Stimulated activated effector memory CD8-positive, alpha-beta T cell treated with anti-CD3 and anti-CD28 coated beads, Interleukin-12 subunit alpha, Interleukin-12 subunit beta, amount 100 ng/mL, for 72 hours (primary cell): ENCODE measurements at regions not wholly inside any gene's neighbourhood (a gene's known extent, or its start where the extent isn't known, plus 50 kb on each side); places are given as distances from the start of the nearest gene placed in this dataset.
"Not testable (repeated sequence)": the region's sequence is repeated elsewhere in the genome, so short reads cannot be mapped to it uniquely, and the experiment has no call there.

ENCODE experiments used
- ATAC-seq: fragments of 150-1000 bp; cut with Tn5 transposase; 2 replicates; pipeline ENCODE4 v1.10.0; 2021
- DNase-seq, 2 donors: peaks; one replicate each; pipeline ENCODE4 v3.0.0; 2021 to 2022; ENCODE audit warnings: low spot score in 2 of 2
- H3K27ac Mint-ChIP-seq: one replicate; pipeline ENCODE4 v1.8.0; 2022; ENCODE audit warnings: mild to moderate bottlenecking, mixed read lengths
- H3K36me3 Mint-ChIP-seq: one replicate; pipeline ENCODE4 v1.8.0; 2022; ENCODE audit warnings: mild to moderate bottlenecking, mixed read lengths
- H3K4me1 Mint-ChIP-seq: one replicate; pipeline ENCODE4 v1.8.0; 2022; ENCODE audit warnings: mixed read lengths
- H3K4me3 Mint-ChIP-seq: one replicate; pipeline ENCODE4 v1.8.0; 2022; ENCODE audit warnings: mild to moderate bottlenecking, mixed read lengths
- H3K9me3 Mint-ChIP-seq: one replicate; pipeline ENCODE4 v1.8.0; 2022; ENCODE audit warnings: mixed read lengths

GRCh38 chr1:99407018-99407417 lies 142.7 kb downstream of the PLPPR4 start:
- Mint-ChIP-seq H3K4me1 (no peaks in the 10 kb centered on the region), H3K36me3 (no peaks in the 10 kb centered on the region), H3K27ac (no peak overlapping the region), H3K4me3 (no peak overlapping the region), H3K9me3 (peaks cover 2% of the 10 kb centered on the region)
- no peak for ATAC-seq
- DNase-seq, result no peak

GRCh38 chr1:99424087-99424486 lies 159.8 kb downstream of the PLPPR4 start:
- ATAC-seq (no peak), DNase-seq (no peak)
- Mint-ChIP-seq H3K4me3 (no peak overlapping the region), H3K27ac (no peak overlapping the region), H3K36me3 (no peaks in the 10 kb centered on the region), H3K4me1 (no peaks in the 10 kb centered on the region), H3K9me3 (peaks cover 4% of the 10 kb centered on the region)

DNA sequence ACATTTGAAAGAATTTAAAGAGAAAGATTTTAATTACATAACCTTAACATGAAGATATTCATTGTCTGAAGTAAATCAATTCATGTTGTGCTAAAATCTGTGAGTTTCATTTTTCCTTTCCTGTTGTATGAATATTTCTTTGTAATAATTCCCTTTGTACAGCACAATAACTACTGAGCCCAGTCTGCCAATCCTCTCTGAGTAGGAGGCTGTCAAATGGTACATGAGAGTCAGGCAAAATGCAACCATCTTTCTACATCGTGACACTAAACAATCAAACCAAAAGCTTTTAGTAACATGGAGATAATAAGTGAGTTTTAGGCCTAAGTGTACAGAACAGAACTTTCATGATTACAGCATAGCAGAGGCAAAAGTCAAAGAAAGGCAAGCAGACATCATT lies 165.5 kb downstream of the PLPPR4 start:
- Mint-ChIP-seq H3K4me3 (no peak overlapping the region), H3K36me3 (no peaks in the 10 kb centered on the region), H3K9me3 (no peaks in the 10 kb centered on the region), H3K27ac (no peak overlapping the region), H3K4me1 (no peaks in the 10 kb centered on the region)
- DNase-seq (no peak), ATAC-seq (no peak)

DNA sequence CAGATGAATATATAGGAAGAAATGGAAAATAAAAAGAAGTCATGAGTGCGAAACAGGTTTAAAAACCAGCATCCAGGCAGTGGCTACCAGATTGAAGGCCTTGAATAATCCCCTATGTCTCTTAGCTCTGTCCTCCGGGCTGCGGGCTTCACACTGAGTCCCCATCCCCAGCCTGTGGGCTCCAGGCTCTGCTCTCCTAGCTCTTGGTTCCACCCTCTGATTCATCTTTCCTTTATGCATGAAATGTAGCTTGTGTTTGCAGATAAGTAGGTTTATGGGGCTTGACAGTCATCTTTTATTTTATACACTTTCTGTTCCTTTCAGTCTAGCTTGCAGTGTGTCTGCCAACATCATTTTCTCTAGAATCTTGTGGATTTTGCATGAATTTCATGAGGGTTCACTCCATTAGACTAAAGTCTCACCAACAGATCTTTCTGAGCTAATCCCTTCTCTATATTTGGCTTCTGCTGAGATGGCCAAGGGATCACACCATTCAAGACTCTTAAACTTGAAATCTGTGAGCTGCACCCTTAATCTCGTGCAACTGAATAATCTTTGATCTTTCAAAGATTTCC lies 174.5 kb downstream of the PLPPR4 start:
- Mint-ChIP-seq H3K36me3 (no peaks in the 10 kb centered on the region), H3K9me3 (no peaks in the 10 kb centered on the region), H3K27ac (no peak overlapping the region), H3K4me1 (no peaks in the 10 kb centered on the region), H3K4me3 (no peak overlapping the region)
- DNase-seq (no peak), ATAC-seq (no peak)

DNA sequence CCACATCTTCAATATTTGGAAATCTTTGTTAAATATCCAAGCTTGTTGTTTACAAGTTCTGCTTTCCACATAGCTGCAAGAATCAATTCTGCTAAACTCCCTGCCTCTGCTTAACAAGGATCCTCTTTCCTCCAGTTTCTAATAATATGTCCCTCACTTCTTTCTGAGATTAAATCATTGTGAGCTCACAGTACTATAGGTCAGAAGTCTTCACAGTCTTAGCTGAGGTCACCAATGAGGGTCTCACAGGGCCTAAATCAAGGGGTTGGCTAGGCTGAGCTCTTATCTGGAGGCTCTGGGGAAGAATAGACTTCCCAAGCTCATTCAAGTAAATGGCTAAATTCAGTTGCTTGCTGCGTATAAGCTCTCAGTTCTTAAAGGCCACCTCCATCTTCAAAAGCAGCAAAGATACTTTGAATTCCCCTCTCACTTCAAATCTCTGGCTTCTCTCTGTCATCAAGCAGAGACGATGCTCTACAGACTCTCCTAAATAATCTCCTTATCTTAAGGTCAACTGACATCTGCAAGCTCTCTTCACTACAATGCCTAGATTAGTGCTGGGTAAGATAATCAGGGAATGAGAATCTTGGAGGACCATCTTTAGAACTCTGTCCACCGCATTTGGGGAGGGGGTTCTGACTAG lies 175.3 kb downstream of the PLPPR4 start:
- Mint-ChIP-seq H3K27ac (no peak overlapping the region), H3K9me3 (no peaks in the 10 kb centered on the region), H3K36me3 (no peaks in the 10 kb centered on the region), H3K4me1 (no peaks in the 10 kb centered on the region), H3K4me3 (no peak overlapping the region)
- DNase-seq, result no peak
- ATAC-seq, result no peak

- H3K4me3 Mint-ChIP-seq, result no peak overlapping the region
- no peaks in the 10 kb centered on the region for H3K36me3 Mint-ChIP-seq
- no peak overlapping the region for H3K27ac Mint-ChIP-seq
- no peaks in the 10 kb centered on the region for H3K4me1 Mint-ChIP-seq
- DNase-seq (no peak), ATAC-seq (peak; percentile 47)
- H3K9me3 Mint-ChIP-seq, result no peaks in the 10 kb centered on the region
Observed at GRCh38 chr1:99441299-99442095, 177.2 kb downstream of the PLPPR4 start.

GRCh38 chr1:99444211-99444927 lies 180.1 kb downstream of the PLPPR4 start:
- not testable (repeated sequence) for DNase-seq, H3K9me3 Mint-ChIP-seq, H3K4me1 Mint-ChIP-seq, H3K4me3 Mint-ChIP-seq, ATAC-seq, H3K36me3 Mint-ChIP-seq, H3K27ac Mint-ChIP-seq

DNA sequence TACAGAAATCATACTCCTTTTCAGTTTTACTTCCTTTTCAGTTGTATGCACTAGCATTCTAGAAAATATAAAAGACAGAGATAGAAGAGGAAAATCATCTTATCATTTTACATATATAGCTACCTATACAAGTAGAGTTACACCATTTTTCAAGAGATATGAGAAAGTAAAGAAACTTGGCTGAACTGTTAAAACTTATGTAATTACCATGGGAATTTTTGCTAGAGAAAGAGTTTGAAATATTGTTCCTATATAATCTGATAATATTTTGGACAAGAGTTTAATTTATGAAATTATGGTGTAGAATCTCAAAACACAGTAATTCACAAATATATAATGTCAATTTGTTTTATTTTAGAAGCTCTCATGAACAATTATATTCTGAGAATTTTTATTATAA lies 180.8 kb downstream of the PLPPR4 start:
- Mint-ChIP-seq H3K4me1 (no peaks in the 10 kb centered on the region), H3K9me3 (no peaks in the 10 kb centered on the region), H3K4me3 (no peak overlapping the region), H3K27ac (no peak overlapping the region), H3K36me3 (no peaks in the 10 kb centered on the region)
- DNase-seq (no peak), ATAC-seq (no peak)

DNA sequence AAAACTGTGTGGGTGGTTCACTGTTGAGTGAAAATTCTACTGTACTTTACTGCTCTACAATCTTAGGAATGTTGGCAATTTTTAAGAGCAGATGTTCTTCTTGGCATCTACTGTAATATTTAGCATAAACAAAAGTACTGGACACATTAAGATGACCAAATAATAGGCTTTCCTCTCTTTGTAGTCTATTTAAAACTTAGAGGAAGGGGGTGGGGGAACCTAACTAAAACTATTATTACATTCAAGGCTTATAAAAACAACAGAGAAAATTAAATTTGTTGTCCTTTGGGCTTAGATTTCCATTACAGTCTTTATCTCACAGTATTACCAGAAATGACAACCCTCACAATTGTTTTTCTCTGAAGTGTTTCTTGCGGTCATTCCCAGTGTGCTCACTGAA lies 181.2 kb downstream of the PLPPR4 start:
- H3K27ac Mint-ChIP-seq, result no peak overlapping the region
- no peaks in the 10 kb centered on the region for H3K9me3 Mint-ChIP-seq
- DNase-seq (no peak), ATAC-seq (no peak)
- no peaks in the 10 kb centered on the region for H3K36me3 Mint-ChIP-seq
- no peaks in the 10 kb centered on the region for H3K4me1 Mint-ChIP-seq
- no peak overlapping the region for H3K4me3 Mint-ChIP-seq

DNA sequence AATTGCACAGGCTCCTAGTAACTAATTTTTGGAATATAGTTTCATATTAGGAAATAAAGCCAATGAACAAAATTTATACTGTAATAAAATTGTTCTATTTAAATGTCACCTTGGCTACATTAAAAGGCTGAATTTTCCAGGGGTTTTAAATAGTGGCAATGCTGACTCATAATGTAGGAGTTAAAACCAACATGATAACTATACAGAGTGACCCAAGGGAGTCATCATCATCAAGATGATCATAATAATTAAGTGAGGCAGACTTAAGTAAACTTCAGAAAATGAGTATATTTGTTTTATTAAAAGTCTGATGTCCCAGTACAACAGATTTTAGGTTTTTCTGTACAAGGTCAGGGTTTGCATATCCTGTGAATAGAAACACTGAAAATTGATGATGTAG lies 183.4 kb downstream of the PLPPR4 start:
- Mint-ChIP-seq H3K4me1 (no peaks in the 10 kb centered on the region), H3K9me3 (peaks cover 2% of the 10 kb centered on the region), H3K27ac (no peak overlapping the region), H3K36me3 (no peaks in the 10 kb centered on the region), H3K4me3 (no peak overlapping the region)
- ATAC-seq, result no peak
- no peak for DNase-seq

DNA sequence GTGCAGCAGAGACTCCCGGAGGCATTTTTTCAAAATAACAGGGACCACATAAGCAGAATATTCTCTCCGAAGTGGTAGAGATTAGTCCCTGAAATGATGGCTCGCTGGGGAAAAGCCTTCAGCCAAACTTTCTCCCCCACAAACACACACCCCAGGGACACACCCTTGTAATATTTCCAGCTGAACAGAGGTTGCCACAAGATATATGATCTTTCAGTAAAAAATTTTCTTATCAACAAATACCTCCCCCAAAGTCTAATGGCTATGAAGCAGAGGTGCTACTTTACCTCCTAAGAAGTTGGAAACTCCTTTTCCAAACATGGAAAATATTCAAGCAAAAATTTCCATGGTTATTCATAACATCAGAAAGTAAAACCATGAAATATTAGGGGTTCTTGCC lies 190.2 kb upstream of the PALMD start:
- Mint-ChIP-seq H3K9me3 (no peaks in the 10 kb centered on the region), H3K27ac (no peak overlapping the region), H3K4me3 (no peak overlapping the region), H3K36me3 (no peaks in the 10 kb centered on the region), H3K4me1 (no peaks in the 10 kb centered on the region)
- ATAC-seq (no peak), DNase-seq (no peak)

DNA sequence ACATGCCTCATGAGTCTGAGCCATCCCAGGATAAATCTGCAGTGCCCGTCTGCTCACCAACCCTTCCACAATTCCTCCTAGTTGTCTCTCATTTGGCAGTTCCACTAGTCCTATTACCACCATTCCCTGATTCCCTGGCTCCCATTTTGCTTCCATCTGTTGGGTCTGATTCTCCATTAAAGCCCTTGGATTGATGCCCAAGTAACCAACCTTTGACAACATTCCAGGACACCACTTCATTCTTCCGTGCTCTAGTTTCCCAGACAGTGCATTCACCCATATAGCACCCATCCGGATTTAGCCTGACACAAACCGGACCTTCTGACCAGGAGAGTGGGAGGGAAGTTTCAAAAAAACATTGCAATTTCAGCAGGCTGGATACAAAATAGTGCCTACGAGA lies 189.4 kb upstream of the PALMD start:
- no peaks in the 10 kb centered on the region for H3K4me1 Mint-ChIP-seq
- no peak overlapping the region for H3K27ac Mint-ChIP-seq
- no peak for DNase-seq
- no peak overlapping the region for H3K4me3 Mint-ChIP-seq
- no peak for ATAC-seq
- no peaks in the 10 kb centered on the region for H3K36me3 Mint-ChIP-seq
- no peaks in the 10 kb centered on the region for H3K9me3 Mint-ChIP-seq

DNA sequence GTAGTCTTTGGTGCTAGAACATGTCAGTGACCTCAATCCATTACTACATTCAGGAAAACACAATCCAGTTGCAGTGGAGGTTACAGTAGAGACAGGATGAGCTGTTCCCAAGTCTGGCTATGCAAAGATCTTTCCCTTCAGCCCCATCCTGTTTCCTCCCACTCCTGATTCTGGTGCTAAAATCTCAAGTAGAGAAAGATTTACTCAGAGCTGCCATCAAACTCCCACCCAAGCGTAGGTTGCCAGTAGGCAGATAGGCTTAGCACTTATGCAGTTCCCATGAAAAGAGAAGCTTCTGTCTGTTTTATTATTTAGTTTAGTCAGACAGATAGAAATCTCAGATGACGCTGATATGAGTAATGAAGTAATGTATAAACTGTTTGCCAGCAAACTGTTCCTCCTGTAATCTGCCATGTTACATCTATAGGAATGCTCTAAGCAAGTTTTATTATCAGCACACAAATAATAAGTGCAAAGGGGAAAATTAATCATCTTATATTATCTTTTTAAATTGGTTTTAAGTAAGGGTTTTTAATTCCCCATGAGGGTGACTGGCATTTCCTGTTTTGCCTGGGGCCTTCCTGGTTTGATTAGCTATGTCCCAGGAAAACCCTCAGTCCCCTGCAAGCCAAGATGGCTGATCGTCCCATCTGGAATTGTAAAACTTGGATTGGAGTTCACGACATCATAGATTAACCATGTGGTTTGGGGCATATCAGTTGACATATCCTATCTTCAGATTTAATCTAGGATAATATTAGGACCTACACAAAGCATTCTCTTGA lies 188.3 kb upstream of the PALMD start:
- no peak for ATAC-seq
- Mint-ChIP-seq H3K27ac (no peak overlapping the region), H3K36me3 (no peaks in the 10 kb centered on the region), H3K4me3 (no peak overlapping the region), H3K4me1 (no peaks in the 10 kb centered on the region), H3K9me3 (no peaks in the 10 kb centered on the region)
- no peak for DNase-seq

DNA sequence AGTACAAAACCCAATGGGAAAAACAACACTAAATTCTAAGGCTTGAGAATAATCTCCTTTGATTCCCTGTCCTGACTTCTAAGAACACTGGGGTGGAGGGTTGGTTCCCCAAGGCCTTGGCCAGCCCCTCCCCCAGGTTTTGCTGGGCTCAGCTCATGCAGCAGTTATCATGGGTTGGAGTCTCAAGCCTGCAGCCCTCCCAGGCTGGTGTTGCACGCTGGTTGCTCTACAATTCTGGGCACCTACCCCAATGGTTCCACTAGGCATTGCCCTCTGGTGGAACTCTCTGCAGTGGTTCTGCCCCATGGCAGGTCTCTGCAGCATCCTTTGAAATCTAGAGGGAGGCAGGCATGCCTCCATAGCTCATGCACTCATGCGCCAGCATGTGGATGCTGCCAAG lies 184.4 kb upstream of the PALMD start:
- Mint-ChIP-seq H3K4me1 (no peaks in the 10 kb centered on the region), H3K36me3 (no peaks in the 10 kb centered on the region), H3K27ac (no peak overlapping the region), H3K9me3 (no peaks in the 10 kb centered on the region), H3K4me3 (no peak overlapping the region)
- no peak for DNase-seq
- peak; percentile 48 for ATAC-seq

- Mint-ChIP-seq H3K36me3 (no peaks in the 10 kb centered on the region), H3K27ac (no peak overlapping the region), H3K4me1 (no peaks in the 10 kb centered on the region), H3K9me3 (no peaks in the 10 kb centered on the region), H3K4me3 (no peak overlapping the region)
- ATAC-seq (no peak), DNase-seq (no peak)
Observed at GRCh38 chr1:99464738-99465137, 181.2 kb upstream of the PALMD start.
